ENCODE measurements at regions not wholly inside any gene's neighbourhood (a gene's known extent, or its start where the extent isn't known, plus 50 kb on each side); places are given as distances from the start of the nearest gene placed in this dataset.

GRCh38 chr22:27299181-27300085 lies 502.1 kb downstream of the MN1 start:
- 58% methylated on average over 33 of the region's 33 CpGs for WGBS

GRCh38 chr22:27300536-27301285 lies 500.8 kb downstream of the MN1 start:
- no peak for DNase-seq (ENCODE audit: low read depth in 6 of 9, low spot score in 9 of 9)
- no peaks in the 10 kb centered on the region for H3K4me1 ChIP-seq (ENCODE audit: control insufficient read depth in 2 of 2, insufficient read depth in 2 of 2, low read length in 2 of 2)
- WGBS: 95% methylated on average over 16 of the region's 16 CpGs
- H3K27ac ChIP-seq (ENCODE audit: low read depth in 1 of 2, low read length in 1 of 2): no peak overlapping the region
- H3K9me3 ChIP-seq (ENCODE audit: control insufficient read depth in 2 of 2, insufficient read depth in 1 of 2, low read length in 1 of 2): no peaks in the 10 kb centered on the region
- no peak overlapping the region for H3K4me3 ChIP-seq (ENCODE audit: low read length in 2 of 2)
- peaks cover 0 to 22% of the 10 kb centered on the region in 2 donors for H3K27me3 ChIP-seq (ENCODE audit: control insufficient read depth in 2 of 2, insufficient read depth in 1 of 2, low read length in 1 of 2)
- H3K36me3 ChIP-seq (ENCODE audit: control insufficient read depth in 2 of 2, insufficient read depth in 2 of 2, low read length in 1 of 2): no peaks in the 10 kb centered on the region

More at GRCh38 chr22:27299181-27300085, 502.1 kb downstream of the MN1 start:
- Histone ChIP-seq H3K36me3 (ENCODE audit: control insufficient read depth in 2 of 2, insufficient read depth in 2 of 2, low read length in 1 of 2) (no peaks in the 10 kb centered on the region), H3K27ac (ENCODE audit: low read depth in 1 of 2, low read length in 1 of 2) (no peak overlapping the region), H3K4me1 (ENCODE audit: control insufficient read depth in 2 of 2, insufficient read depth in 2 of 2, low read length in 2 of 2) (no peaks in the 10 kb centered on the region), H3K27me3 (ENCODE audit: control insufficient read depth in 2 of 2, insufficient read depth in 1 of 2, low read length in 1 of 2) (peaks cover 0 to 22% of the 10 kb centered on the region in 2 donors), H3K4me3 (ENCODE audit: low read length in 2 of 2) (no peak overlapping the region), H3K9me3 (ENCODE audit: control insufficient read depth in 2 of 2, insufficient read depth in 1 of 2, low read length in 1 of 2) (no peaks in the 10 kb centered on the region)
- no peak for DNase-seq (ENCODE audit: low read depth in 6 of 9, low spot score in 9 of 9)

- Histone ChIP-seq H3K27ac (ENCODE audit: low read depth in 1 of 2, low read length in 1 of 2) (no peak overlapping the region), H3K36me3 (ENCODE audit: control insufficient read depth in 2 of 2, insufficient read depth in 2 of 2, low read length in 1 of 2) (no peaks in the 10 kb centered on the region), H3K9me3 (ENCODE audit: control insufficient read depth in 2 of 2, insufficient read depth in 1 of 2, low read length in 1 of 2) (no peaks in the 10 kb centered on the region), H3K4me1 (ENCODE audit: control insufficient read depth in 2 of 2, insufficient read depth in 2 of 2, low read length in 2 of 2) (no peaks in the 10 kb centered on the region), H3K27me3 (ENCODE audit: control insufficient read depth in 2 of 2, insufficient read depth in 1 of 2, low read length in 1 of 2) (peaks cover 0 to 13% of the 10 kb centered on the region in 2 donors), H3K4me3 (ENCODE audit: low read length in 2 of 2) (no peak overlapping the region)
- 94% methylated on average over 11 of the region's 11 CpGs for WGBS
- DNase-seq (ENCODE audit: low read depth in 6 of 9, low spot score in 9 of 9): no peak
Measured at GRCh38 chr22:27302501-27302900, 499.1 kb downstream of the MN1 start.

- H3K9me3 ChIP-seq (ENCODE audit: control insufficient read depth in 2 of 2, insufficient read depth in 1 of 2, low read length in 1 of 2): no peaks in the 10 kb centered on the region
- DNase-seq (ENCODE audit: low read depth in 6 of 9, low spot score in 9 of 9): no peak
Measured at GRCh38 chr22:27303718-27304117, 497.8 kb downstream of the MN1 start.

GRCh38 chr22:27306771-27307170 lies 494.8 kb downstream of the MN1 start:
- no peak overlapping the region for H3K4me3 ChIP-seq (ENCODE audit: low read length in 2 of 2)
- no peak overlapping the region for H3K27ac ChIP-seq (ENCODE audit: low read depth in 1 of 2, low read length in 1 of 2)
- 95% methylated on average over 1 of the region's 1 CpG for WGBS

More at GRCh38 chr22:27303718-27304117, 497.8 kb downstream of the MN1 start:
- no peak overlapping the region for H3K4me3 ChIP-seq (ENCODE audit: low read length in 2 of 2)
- H3K4me1 ChIP-seq (ENCODE audit: control insufficient read depth in 2 of 2, insufficient read depth in 2 of 2, low read length in 2 of 2): no peaks in the 10 kb centered on the region
- H3K36me3 ChIP-seq (ENCODE audit: control insufficient read depth in 2 of 2, insufficient read depth in 2 of 2, low read length in 1 of 2): no peaks in the 10 kb centered on the region
- peaks cover 0 to 7% of the 10 kb centered on the region in 2 donors for H3K27me3 ChIP-seq (ENCODE audit: control insufficient read depth in 2 of 2, insufficient read depth in 1 of 2, low read length in 1 of 2)
- no peak overlapping the region for H3K27ac ChIP-seq (ENCODE audit: low read depth in 1 of 2, low read length in 1 of 2)

GRCh38 chr22:27307545-27308247 lies 493.9 kb downstream of the MN1 start:
- peaks cover 0 to 13% of the 10 kb centered on the region in 2 donors for H3K27me3 ChIP-seq (ENCODE audit: control insufficient read depth in 2 of 2, insufficient read depth in 1 of 2, low read length in 1 of 2)
- no peaks in the 10 kb centered on the region for H3K36me3 ChIP-seq (ENCODE audit: control insufficient read depth in 2 of 2, insufficient read depth in 2 of 2, low read length in 1 of 2)
- H3K9me3 ChIP-seq (ENCODE audit: control insufficient read depth in 2 of 2, insufficient read depth in 1 of 2, low read length in 1 of 2): no peaks in the 10 kb centered on the region
- H3K4me3 ChIP-seq (ENCODE audit: low read length in 2 of 2): no peak overlapping the region
- H3K27ac ChIP-seq (ENCODE audit: low read depth in 1 of 2, low read length in 1 of 2): no peak overlapping the region
- no peak for DNase-seq (ENCODE audit: low read depth in 6 of 9, low spot score in 9 of 9)
- no peaks in the 10 kb centered on the region for H3K4me1 ChIP-seq (ENCODE audit: control insufficient read depth in 2 of 2, insufficient read depth in 2 of 2, low read length in 2 of 2)
- 70% methylated on average over 4 of the region's 4 CpGs for WGBS

More at GRCh38 chr22:27306771-27307170, 494.8 kb downstream of the MN1 start:
- Histone ChIP-seq H3K27me3 (ENCODE audit: control insufficient read depth in 2 of 2, insufficient read depth in 1 of 2, low read length in 1 of 2) (peaks cover 0 to 12% of the 10 kb centered on the region in 2 donors), H3K9me3 (ENCODE audit: control insufficient read depth in 2 of 2, insufficient read depth in 1 of 2, low read length in 1 of 2) (no peaks in the 10 kb centered on the region), H3K4me1 (ENCODE audit: control insufficient read depth in 2 of 2, insufficient read depth in 2 of 2, low read length in 2 of 2) (no peaks in the 10 kb centered on the region), H3K36me3 (ENCODE audit: control insufficient read depth in 2 of 2, insufficient read depth in 2 of 2, low read length in 1 of 2) (no peaks in the 10 kb centered on the region)
- no peak for DNase-seq (ENCODE audit: low read depth in 6 of 9, low spot score in 9 of 9)

- Histone ChIP-seq H3K9me3 (ENCODE audit: control insufficient read depth in 2 of 2, insufficient read depth in 1 of 2, low read length in 1 of 2) (no peaks in the 10 kb centered on the region), H3K36me3 (ENCODE audit: control insufficient read depth in 2 of 2, insufficient read depth in 2 of 2, low read length in 1 of 2) (no peaks in the 10 kb centered on the region), H3K4me3 (ENCODE audit: low read length in 2 of 2) (no peak overlapping the region), H3K27ac (ENCODE audit: low read depth in 1 of 2, low read length in 1 of 2) (no peak overlapping the region), H3K27me3 (ENCODE audit: control insufficient read depth in 2 of 2, insufficient read depth in 1 of 2, low read length in 1 of 2) (peaks cover 0 to 19% of the 10 kb centered on the region in 2 donors), H3K4me1 (ENCODE audit: control insufficient read depth in 2 of 2, insufficient read depth in 2 of 2, low read length in 2 of 2) (no peaks in the 10 kb centered on the region)
- DNase-seq (ENCODE audit: low read depth in 6 of 9, low spot score in 9 of 9): no peak
Measured at GRCh38 chr22:27308513-27308912, 493.0 kb downstream of the MN1 start.

GRCh38 chr22:27309697-27310096 lies 491.9 kb downstream of the MN1 start:
- no peak for DNase-seq (ENCODE audit: low read depth in 6 of 9, low spot score in 9 of 9)
- WGBS: 77% methylated on average over 2 of the region's 2 CpGs
- Histone ChIP-seq H3K36me3 (ENCODE audit: control insufficient read depth in 2 of 2, insufficient read depth in 2 of 2, low read length in 1 of 2) (no peaks in the 10 kb centered on the region), H3K27ac (ENCODE audit: low read depth in 1 of 2, low read length in 1 of 2) (no peak overlapping the region), H3K9me3 (ENCODE audit: control insufficient read depth in 2 of 2, insufficient read depth in 1 of 2, low read length in 1 of 2) (no peaks in the 10 kb centered on the region), H3K27me3 (ENCODE audit: control insufficient read depth in 2 of 2, insufficient read depth in 1 of 2, low read length in 1 of 2) (peaks cover 0 to 19% of the 10 kb centered on the region in 2 donors), H3K4me1 (ENCODE audit: control insufficient read depth in 2 of 2, insufficient read depth in 2 of 2, low read length in 2 of 2) (no peaks in the 10 kb centered on the region), H3K4me3 (ENCODE audit: low read length in 2 of 2) (no peak overlapping the region)
